Fibroblast of skin of back (primary cell): ENCODE measurements at regions not wholly inside any gene's neighbourhood (a gene's known extent, or its start where the extent isn't known, plus 50 kb on each side); places are given as distances from the start of the nearest gene placed in this dataset.

Experiments used
- DNase-seq: peaks from one replicate; pipeline ENCODE4 v3.0.0-alpha.2; 2013

GRCh38 chr2:238703053-238703415, 144.9 kb upstream of the TWIST2 start:
- no peak for DNase-seq

DNA sequence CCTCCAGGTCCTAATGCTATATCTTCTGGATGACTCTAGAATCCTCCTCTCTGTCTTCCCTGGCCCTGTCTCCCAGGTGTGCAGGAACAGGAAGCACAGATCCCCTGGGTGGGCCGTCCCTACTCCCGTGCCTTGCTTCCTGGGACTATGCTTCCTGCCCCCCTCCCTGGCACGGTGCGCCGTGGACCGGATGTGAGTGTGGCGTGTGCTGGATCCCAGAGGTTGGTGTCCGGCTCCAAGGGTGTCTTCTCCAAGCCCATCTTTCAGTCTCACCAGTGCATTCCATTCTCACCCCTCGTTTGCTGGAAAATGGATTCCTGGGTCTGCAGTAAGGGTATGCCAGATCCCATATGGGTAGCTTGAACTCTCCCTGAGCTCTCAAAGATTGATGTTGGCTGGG, 144.4 kb upstream of the TWIST2 start:
- DNase-seq = no peak

DNA sequence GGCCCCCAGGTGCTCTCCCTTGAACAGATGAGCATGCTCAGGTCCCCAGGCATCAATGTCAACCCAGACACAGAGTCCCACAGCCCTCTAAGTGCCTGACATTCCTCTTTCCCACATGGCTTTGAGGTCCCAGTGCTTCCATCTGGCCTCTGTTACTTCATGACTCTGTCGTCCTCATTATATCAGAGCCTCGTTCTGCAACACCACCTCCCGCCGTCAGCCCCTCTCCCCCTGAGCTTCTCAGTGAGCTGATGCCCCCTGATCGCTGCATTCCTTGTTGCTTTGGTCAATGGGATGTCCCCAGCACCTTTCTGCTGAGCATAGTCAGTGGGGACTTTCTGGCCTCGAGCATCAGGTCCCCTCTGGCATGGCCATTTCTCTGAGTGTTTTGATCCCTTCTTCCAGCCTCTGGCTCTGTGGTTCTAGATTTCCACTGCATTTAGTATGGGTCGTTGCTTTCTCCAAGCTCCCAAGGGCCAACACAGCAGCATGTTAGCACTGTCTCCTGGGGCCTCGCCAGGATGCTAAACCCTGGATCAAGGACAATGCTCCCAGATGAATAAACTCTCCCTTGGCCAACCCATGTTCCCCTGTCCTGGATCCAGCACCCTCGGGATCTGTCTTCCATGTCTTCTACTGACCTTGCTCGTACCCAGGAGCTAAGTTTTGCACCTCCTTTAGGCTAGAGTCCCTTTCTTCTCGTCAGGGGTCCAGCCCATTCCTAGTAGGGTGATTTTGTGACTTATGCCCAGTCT, 143.2 kb upstream of the TWIST2 start:
- no peak for DNase-seq

DNA sequence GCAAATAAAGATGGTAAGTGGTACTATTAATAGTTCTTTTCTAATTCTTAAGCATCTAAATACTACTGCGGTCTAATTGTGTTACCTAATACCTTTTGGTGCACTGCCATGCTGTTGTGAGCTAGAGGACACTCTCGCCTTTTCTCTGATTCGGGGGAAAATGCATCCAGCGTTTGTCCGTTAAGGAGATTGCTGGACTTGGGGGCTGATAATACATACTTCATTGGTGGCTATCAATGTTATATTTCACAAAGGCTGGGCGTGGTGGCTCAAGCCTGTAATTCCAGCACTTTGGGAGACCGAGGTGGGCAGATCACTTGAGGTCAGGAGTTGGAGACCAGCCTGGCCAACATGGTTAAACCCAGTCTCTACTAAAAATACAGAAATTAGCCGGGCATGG, 141.7 kb upstream of the TWIST2 start:
- DNase-seq = no peak

GRCh38 chr2:238706673-238707072, 141.2 kb upstream of the TWIST2 start:
- DNase-seq = no peak

DNA sequence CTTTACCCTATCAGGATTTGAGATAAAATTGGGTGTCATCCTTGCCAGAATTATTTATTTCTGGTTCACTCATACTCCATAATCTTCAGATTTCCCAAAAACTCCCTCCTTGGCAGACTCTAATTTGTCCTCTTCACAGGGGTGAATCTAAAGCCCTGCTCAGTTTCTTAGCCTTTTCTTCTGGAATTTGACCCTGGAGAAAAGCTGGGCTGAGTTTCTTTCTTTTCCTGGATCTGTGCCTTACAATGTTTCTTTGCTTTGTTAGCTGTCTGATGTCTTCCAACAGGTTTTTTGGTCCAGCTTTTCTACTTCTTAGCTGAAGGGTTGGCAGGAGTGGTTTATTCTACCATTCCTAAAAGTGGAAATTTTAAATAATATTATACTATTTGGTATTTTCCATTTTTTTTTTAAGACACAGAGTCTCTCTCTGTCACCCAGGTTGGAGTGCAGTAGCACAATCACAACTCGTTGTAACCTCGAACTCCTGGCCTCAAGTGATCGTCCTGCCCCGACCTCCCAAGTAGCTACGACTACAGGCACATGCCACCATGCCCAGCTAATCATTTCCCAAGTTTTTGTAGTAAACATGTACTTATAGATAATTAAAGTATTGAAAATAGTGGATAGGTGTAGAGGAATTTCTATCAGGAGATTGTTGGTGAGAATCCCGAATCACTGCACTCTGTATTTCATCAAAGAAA, 138.4 kb upstream of the TWIST2 start:
- no peak for DNase-seq

GRCh38 chr2:238710032-238710735, 137.7 kb upstream of the TWIST2 start:
- no peak for DNase-seq

- no peak for DNase-seq
These were observed 137.1 kb upstream of the TWIST2 start for GRCh38 chr2:238710787-238711186.

GRCh38 chr2:238711346-238711745, 136.5 kb upstream of the TWIST2 start:
- DNase-seq = no peak

DNA sequence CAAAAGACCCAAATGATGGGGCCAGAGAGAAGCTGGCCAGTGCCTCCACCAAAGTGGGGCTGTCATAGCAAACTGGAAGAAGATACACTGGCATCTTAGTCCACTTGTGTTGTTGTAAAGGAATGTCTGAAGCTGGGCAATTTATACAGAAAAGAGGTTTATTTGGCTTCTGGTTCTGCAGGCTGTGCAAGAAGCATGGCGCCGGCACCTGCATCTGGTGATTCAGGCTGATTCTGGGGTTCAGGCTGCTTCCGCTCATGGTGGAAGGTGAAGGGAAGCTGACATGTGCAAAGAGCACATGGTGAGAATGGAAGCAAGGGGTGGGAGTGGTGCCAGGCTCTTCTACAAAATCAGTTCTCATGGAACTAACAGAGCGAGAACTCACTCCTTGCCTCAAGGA, 135.9 kb upstream of the TWIST2 start:
- no peak for DNase-seq

GRCh38 chr2:238713198-238713826, 134.6 kb upstream of the TWIST2 start:
- DNase-seq = no peak

- DNase-seq = no peak
These were observed 133.8 kb upstream of the TWIST2 start for GRCh38 chr2:238714038-238714528.

- DNase-seq = no peak
These were observed 131.7 kb upstream of the TWIST2 start for GRCh38 chr2:238716171-238716570.

- DNase-seq = no peak
These were observed 131.3 kb upstream of the TWIST2 start for GRCh38 chr2:238716585-238716984.

DNA sequence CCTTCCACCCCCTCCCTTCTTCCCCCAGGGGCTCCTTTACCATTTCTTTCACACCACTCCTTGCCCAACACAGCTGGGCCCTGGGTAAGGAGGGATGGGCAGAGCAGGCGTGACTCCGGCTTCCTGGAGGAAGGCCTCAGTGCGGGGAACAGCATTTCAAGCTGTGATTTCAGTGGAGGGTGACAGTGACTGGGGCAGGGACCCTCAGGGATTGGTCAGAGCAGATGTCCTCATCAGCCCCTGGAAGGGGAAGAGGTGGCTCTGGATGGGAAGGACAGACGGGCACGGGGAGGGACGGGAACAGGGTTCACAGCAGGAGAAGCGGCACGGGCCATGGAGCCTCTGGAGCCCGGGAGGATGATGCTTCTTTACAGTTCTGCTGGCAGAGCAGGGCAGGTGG, 130.8 kb upstream of the TWIST2 start:
- no peak for DNase-seq

- no peak for DNase-seq
These were observed 128.2 kb upstream of the TWIST2 start for GRCh38 chr2:238719641-238720040.

DNA sequence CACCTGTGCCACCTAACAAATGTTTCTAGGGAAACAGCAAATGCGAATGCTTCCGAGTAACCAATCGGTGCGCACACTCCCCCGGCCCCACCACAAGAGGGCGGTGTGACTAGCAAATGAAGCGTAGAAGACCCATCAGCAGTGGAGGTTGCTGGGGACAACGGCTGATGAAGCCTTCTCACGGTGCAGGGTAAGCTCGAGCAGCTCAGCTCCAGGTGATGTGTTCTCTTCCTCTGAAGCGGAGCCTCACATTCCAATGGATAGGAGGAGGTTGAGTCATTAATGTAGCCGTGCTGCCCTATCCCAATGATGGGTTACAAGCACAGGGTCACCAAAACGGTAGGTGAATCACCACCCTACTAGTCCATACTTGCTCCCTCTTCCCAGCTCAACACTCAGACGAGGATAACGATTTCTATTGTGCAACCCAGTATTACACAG, 127.6 kb upstream of the TWIST2 start:
- DNase-seq = peak; percentile 36

DNA sequence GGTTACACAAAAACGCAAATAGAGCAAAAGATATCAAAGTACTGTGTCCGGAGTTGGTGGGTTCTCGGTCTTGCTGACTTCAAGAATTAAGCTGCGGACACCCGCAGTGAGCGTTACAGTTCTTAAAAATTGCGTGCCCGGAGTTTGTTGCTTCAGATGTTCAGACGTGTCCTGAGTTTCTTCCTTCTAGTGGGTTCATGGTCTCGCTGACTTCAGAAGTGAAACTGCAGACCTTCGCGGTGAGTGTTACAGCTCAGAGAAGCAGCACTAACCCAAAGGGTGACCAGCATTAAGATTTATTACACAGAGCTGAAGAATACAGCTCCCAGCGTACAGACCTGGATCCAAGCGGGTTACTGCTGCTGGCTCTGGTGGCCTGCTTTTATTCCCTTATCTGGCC, 125.7 kb upstream of the TWIST2 start:
- DNase-seq = no peak

GRCh38 chr2:238722883-238723282, 125.0 kb upstream of the TWIST2 start:
- no peak for DNase-seq

DNA sequence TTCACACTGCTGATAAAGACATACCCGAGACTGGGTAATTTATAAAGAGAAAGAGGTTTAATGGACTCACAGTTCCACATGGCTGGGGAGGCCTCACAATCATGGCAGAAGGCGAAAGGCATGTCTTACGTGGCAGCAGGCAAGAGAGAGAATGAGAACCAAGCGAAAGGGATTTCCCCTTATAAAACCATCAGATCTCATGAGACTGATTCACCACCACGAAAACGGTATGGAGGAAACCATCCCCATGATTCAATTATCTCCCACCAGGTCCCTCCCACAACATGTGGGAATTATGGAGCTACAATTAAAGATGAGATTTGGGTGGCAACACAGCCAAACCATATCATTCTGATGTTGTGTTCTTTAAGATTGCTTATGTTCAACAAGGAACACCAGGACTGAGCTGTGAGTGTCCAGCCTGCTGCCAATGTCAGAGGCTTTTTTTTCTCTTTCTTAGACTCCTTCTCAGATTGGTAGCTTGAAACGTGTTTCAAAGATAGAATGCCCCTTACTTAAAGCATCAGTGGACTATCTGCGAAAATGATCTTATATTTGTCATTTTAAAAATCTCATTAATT, 124.1 kb upstream of the TWIST2 start:
- peak; percentile 6 for DNase-seq

DNA sequence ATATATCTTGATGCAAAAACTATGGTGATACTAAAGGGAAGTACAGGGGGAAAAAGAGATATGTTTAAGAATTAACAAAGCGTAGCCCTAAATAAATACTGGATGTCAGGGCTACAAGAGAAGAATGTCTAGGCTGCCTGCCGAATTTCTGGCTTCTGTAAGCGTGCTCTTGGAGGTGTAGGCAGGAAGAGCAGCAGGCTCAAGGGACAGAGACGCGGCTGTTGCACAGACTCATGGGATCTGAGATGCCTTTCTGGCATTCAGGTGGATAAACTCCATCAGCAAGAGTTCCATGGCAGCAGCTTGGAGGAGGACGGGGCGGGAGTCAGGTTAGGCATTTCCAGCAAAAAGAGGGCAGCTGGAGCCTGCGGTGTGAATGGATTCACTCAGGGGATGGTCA, 123.2 kb upstream of the TWIST2 start:
- DNase-seq = no peak

DNA sequence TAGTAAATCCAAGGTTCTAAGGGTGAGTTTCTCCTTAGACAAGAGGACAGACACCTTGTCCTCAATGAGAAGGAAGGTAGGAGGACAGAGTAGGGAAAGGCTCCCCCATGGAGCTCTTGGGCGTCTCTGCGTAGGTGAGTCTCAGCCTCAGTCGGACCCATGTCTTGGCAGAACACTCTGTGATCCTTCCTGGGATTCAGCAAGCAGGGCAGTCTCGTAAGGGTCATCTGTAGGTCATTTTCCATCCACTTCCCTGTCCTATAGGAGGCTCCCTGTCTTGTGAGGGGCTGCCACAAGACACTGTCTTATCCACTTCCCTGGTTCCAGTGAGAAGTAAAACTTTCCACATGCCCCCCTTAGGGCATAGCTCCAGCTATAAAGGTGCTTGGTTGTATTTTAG, 122.6 kb upstream of the TWIST2 start:
- no peak for DNase-seq
